ENCODE measurements at regions not wholly inside any gene's neighbourhood (a gene's known extent, or its start where the extent isn't known, plus 50 kb on each side); places are given as distances from the start of the nearest gene placed in this dataset.

DNA sequence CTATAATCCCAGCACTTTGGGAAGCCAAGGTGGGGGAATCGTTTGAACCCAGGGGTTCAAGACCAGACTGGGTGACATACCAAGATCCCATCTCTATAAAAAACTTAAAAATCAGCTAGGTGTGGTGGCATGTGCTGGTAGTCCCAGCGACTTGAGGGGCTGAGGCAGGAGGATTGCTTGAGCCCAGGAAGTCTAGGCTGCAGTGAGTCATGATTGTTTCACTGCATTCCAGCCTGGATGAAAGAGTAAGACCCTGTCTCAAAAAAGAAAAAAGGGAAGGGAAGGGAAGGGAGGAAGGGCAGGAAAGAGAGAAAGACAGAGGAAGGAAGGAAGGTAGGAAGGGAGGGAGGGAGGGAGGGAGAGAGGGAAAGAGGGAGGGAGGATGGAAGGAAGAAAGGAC, 133.7 kb upstream of the LRRN1 start:
- DNase-seq, result no peak
- H3K4me3 Mint-ChIP-seq, result no peak overlapping the region
- no peaks in the 10 kb centered on the region for H4K20me1 ChIP-seq (ENCODE audit: insufficient read depth, low read length)
- peaks cover 10% of the 10 kb centered on the region in 2 donors for H3K4me1 ChIP-seq (ENCODE audit: control insufficient read depth in 1 of 2, insufficient read depth in 2 of 2, low read length in 2 of 2)
- no peak overlapping the region for H3K9ac ChIP-seq (ENCODE audit: insufficient read depth, low read length, poor library complexity, severe bottlenecking)
- H3K9me3 Mint-ChIP-seq, result peaks cover 0 to 12% (median 10%) of the 10 kb centered on the region in 7 donors
- H3K36me3 Mint-ChIP-seq, result no peaks in the 10 kb centered on the region
- H3K79me2 ChIP-seq (ENCODE audit: insufficient read depth, low read length), result no peaks in the 10 kb centered on the region
- TF ChIP-seq, protein P1, sequence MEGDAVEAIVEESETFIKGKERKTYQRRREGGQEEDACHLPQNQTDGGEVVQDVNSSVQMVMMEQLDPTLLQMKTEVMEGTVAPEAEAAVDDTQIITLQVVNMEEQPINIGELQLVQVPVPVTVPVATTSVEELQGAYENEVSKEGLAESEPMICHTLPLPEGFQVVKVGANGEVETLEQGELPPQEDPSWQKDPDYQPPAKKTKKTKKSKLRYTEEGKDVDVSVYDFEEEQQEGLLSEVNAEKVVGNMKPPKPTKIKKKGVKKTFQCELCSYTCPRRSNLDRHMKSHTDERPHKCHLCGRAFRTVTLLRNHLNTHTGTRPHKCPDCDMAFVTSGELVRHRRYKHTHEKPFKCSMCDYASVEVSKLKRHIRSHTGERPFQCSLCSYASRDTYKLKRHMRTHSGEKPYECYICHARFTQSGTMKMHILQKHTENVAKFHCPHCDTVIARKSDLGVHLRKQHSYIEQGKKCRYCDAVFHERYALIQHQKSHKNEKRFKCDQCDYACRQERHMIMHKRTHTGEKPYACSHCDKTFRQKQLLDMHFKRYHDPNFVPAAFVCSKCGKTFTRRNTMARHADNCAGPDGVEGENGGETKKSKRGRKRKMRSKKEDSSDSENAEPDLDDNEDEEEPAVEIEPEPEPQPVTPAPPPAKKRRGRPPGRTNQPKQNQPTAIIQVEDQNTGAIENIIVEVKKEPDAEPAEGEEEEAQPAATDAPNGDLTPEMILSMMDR (IDR thresholded peaks at IDR 0.05), result no peak
- no peaks in the 10 kb centered on the region for H3K27me3 ChIP-seq (ENCODE audit: control insufficient read depth in 2 of 2, insufficient read depth in 2 of 2, low read length in 2 of 2)
- intact Hi-C loops (cut with micrococcal nuclease), result no loop called here
- no peak overlapping the region for H3K27ac Mint-ChIP-seq
- no peak overlapping the region for H2AFZ ChIP-seq (ENCODE audit: insufficient read depth, low read depth, low read length, poor library complexity, severe bottlenecking)
- no peak overlapping the region for H3K4me3 ChIP-seq (replicated peaks in 1 of 3; ENCODE audit: low read depth in 2 of 3, low read length in 3 of 3)
- 100% methylated on average over 1 of the region's 2 CpGs for WGBS (ENCODE audit: insufficient coverage)
- peaks cover 13% of the 10 kb centered on the region for H3K4me1 Mint-ChIP-seq
- no peaks in the 10 kb centered on the region for H3K36me3 ChIP-seq (replicated peaks in 1 of 2; ENCODE audit: control insufficient read depth in 1 of 2, insufficient read depth in 2 of 2, low read length in 2 of 2)
- no peak overlapping the region for H3K27ac ChIP-seq (ENCODE audit: low read depth in 1 of 2, low read length in 2 of 2)
- peaks cover 0 to 7% (median 5%) of the 10 kb centered on the region in 3 donors for H3K27me3 Mint-ChIP-seq (ENCODE audit: low read depth in 3 of 3)
- H3K4me2 ChIP-seq (replicated peaks; ENCODE audit: extremely low read depth, low read length, poor library complexity, severe bottlenecking), result no peak overlapping the region
- peaks cover 0 to 2% of the 10 kb centered on the region in 2 donors for H3K9me3 ChIP-seq (replicated peaks in 1 of 2; ENCODE audit: control insufficient read depth in 1 of 2, insufficient read depth in 1 of 2, low read length in 2 of 2)

- H3K4me3 ChIP-seq (replicated peaks in 1 of 3; ENCODE audit: low read depth in 2 of 3, low read length in 3 of 3), result no peak overlapping the region
- TF ChIP-seq, protein P1 (IDR thresholded peaks at IDR 0.05), result no peak
- no peaks in the 10 kb centered on the region for H3K79me2 ChIP-seq (ENCODE audit: insufficient read depth, low read length)
- no peak overlapping the region for H3K4me2 ChIP-seq (replicated peaks; ENCODE audit: extremely low read depth, low read length, poor library complexity, severe bottlenecking)
- Mint-ChIP-seq H3K4me3 (no peak overlapping the region), H3K36me3 (no peaks in the 10 kb centered on the region), H3K4me1 (peaks cover 13% of the 10 kb centered on the region), H3K27ac (no peak overlapping the region), H3K9me3 (peaks cover 0 to 12% (median 10%) of the 10 kb centered on the region in 7 donors), H3K27me3 (ENCODE audit: low read depth in 3 of 3) (peaks cover 0 to 7% (median 5%) of the 10 kb centered on the region in 3 donors)
- WGBS (ENCODE audit: insufficient coverage), result no CpG with 5 or more reads among the region's 5 CpGs
- H2AFZ ChIP-seq (ENCODE audit: insufficient read depth, low read depth, low read length, poor library complexity, severe bottlenecking), result no peak overlapping the region
- H3K4me1 ChIP-seq (ENCODE audit: control insufficient read depth in 1 of 2, insufficient read depth in 2 of 2, low read length in 2 of 2), result peaks cover 10% of the 10 kb centered on the region in 2 donors
- no peaks in the 10 kb centered on the region for H3K36me3 ChIP-seq (replicated peaks in 1 of 2; ENCODE audit: control insufficient read depth in 1 of 2, insufficient read depth in 2 of 2, low read length in 2 of 2)
- H3K27ac ChIP-seq (ENCODE audit: low read depth in 1 of 2, low read length in 2 of 2), result no peak overlapping the region
- intact Hi-C loops (cut with micrococcal nuclease), result no loop called here
- no peak overlapping the region for H3K9ac ChIP-seq (ENCODE audit: insufficient read depth, low read length, poor library complexity, severe bottlenecking)
- DNase-seq, result no peak
- no peaks in the 10 kb centered on the region for H3K27me3 ChIP-seq (ENCODE audit: control insufficient read depth in 2 of 2, insufficient read depth in 2 of 2, low read length in 2 of 2)
- no peaks in the 10 kb centered on the region for H4K20me1 ChIP-seq (ENCODE audit: insufficient read depth, low read length)
- H3K9me3 ChIP-seq (replicated peaks in 1 of 2; ENCODE audit: control insufficient read depth in 1 of 2, insufficient read depth in 1 of 2, low read length in 2 of 2), result peaks cover 0 to 2% of the 10 kb centered on the region in 2 donors
These were observed 134.3 kb upstream of the LRRN1 start for GRCh38 chr3:3664935-3665334.
